HG02938 (cell line): ENCODE measurements at regions not wholly inside any gene's neighbourhood (a gene's known extent, or its start where the extent isn't known, plus 50 kb on each side); places are given as distances from the start of the nearest gene placed in this dataset.
A peak's percentile ranks its signal among the peaks of the same experiment; 100 is the strongest.
"Not testable (repeated sequence)": the region's sequence is repeated elsewhere in the genome, so short reads cannot be mapped to it uniquely, and the experiment has no call there.

Experiments
- ATAC-seq: cut with Tn5 transposase; IDR thresholded peaks from one replicate; pipeline ENCODE4 v1.9.1; 2021; ENCODE audit warnings: mild to moderate bottlenecking, moderate library complexity; ENCODE audit not compliant: unreplicated experiment

GRCh38 chr1:120465900-120466299, 51.1 kb downstream of the NBPF8 start:
- ATAC-seq = not testable (repeated sequence)

GRCh38 chr1:120477663-120478062, 62.8 kb downstream of the NBPF8 start:
- not testable (repeated sequence) for ATAC-seq

- ATAC-seq = not testable (repeated sequence)
Observed at GRCh38 chr1:120478400-120478799, 63.6 kb downstream of the NBPF8 start.

- ATAC-seq = not testable (repeated sequence)
Observed at GRCh38 chr1:120487542-120487941, 72.7 kb downstream of the NBPF8 start.

- ATAC-seq = not testable (repeated sequence)
Observed at GRCh38 chr1:120489217-120489616, 74.4 kb downstream of the NBPF8 start.

- ATAC-seq = not testable (repeated sequence)
Observed at GRCh38 chr1:120497145-120497544, 82.3 kb downstream of the NBPF8 start.

GRCh38 chr1:120503284-120503683, 88.4 kb downstream of the NBPF8 start:
- ATAC-seq = not testable (repeated sequence)

- ATAC-seq = not testable (repeated sequence)
Observed at GRCh38 chr1:120506352-120506751, 91.5 kb downstream of the NBPF8 start.

GRCh38 chr1:120508351-120508750, 93.5 kb downstream of the NBPF8 start:
- ATAC-seq = not testable (repeated sequence)

- not testable (repeated sequence) for ATAC-seq
Observed at GRCh38 chr1:120509258-120509657, 94.4 kb downstream of the NBPF8 start.

GRCh38 chr1:120513099-120513498, 98.3 kb downstream of the NBPF8 start:
- ATAC-seq = not testable (repeated sequence)

GRCh38 chr1:120513531-120513930, 98.7 kb downstream of the NBPF8 start:
- not testable (repeated sequence) for ATAC-seq

- not testable (repeated sequence) for ATAC-seq
Observed at GRCh38 chr1:120519196-120519595, 104.4 kb downstream of the NBPF8 start.

GRCh38 chr1:120524416-120524815, 109.6 kb downstream of the NBPF8 start:
- ATAC-seq = not testable (repeated sequence)

GRCh38 chr1:120525386-120525785, 110.6 kb downstream of the NBPF8 start:
- not testable (repeated sequence) for ATAC-seq

GRCh38 chr1:120529475-120530089, 114.7 kb downstream of the NBPF8 start:
- not testable (repeated sequence) for ATAC-seq

GRCh38 chr1:120531455-120531854, 116.6 kb downstream of the NBPF8 start:
- not testable (repeated sequence) for ATAC-seq

- ATAC-seq = peak; percentile 73
Observed at GRCh38 chr1:120534361-120535047, 119.7 kb downstream of the NBPF8 start.

GRCh38 chr1:120535052-120535451, 120.2 kb downstream of the NBPF8 start:
- ATAC-seq = peak; percentile 76

- ATAC-seq = not testable (repeated sequence)
Observed at GRCh38 chr1:120541394-120541793, 126.6 kb downstream of the NBPF8 start.

GRCh38 chr1:120542365-120542764, 127.5 kb downstream of the NBPF8 start:
- ATAC-seq = not testable (repeated sequence)

- not testable (repeated sequence) for ATAC-seq
Observed at GRCh38 chr1:120542940-120543339, 128.1 kb downstream of the NBPF8 start.
